Esophagus muscularis mucosa (tissue), 4 donors: ENCODE measurements at regions not wholly inside any gene's neighbourhood (a gene's known extent, or its start where the extent isn't known, plus 50 kb on each side); places are given as distances from the start of the nearest gene placed in this dataset.

ENCODE experiments used
- DNase-seq: peaks from one replicate; pipeline ENCODE4 v3.0.0-alpha.2; 2017; ENCODE audit errors: extremely low spot score
- H3K27ac ChIP-seq, 4 donors: fragments of 200-600 bp; sonication (generic); replicated peaks in 1 of 4; 1 replicate in 3 of 4; 2 replicates in 1 of 4; pipeline ENCODE4 v1.5.1; 2016 to 2019; ENCODE audit warnings: mild to moderate bottlenecking in 1 of 4
- H3K27me3 ChIP-seq, 4 donors: fragments of 200-600 bp; sonication (generic); one replicate each; pipeline versions ENCODE4 v1.5.1 to v1.6.0; 2016 to 2019
- H3K36me3 ChIP-seq, 4 donors: fragments of 200-600 bp; sonication (generic); one replicate each; pipeline ENCODE4 v1.5.1; 2016 to 2019
- H3K4me1 ChIP-seq, 4 donors: fragments of 200-600 bp; sonication (generic); one replicate each; pipeline ENCODE4 v1.5.1; 2016 to 2019
- H3K4me3 ChIP-seq, 4 donors: fragments of 200-600 bp; sonication (generic); 1 replicate in 2 of 4; 2 replicates in 2 of 4; pipeline ENCODE4 v1.5.1; 2016 to 2019; ENCODE audit warnings: mild to moderate bottlenecking in 4 of 4, moderate library complexity in 1 of 4
- H3K9me3 ChIP-seq, 4 donors: fragments of 200-600 bp; sonication (generic); 1 replicate in 3 of 4; 2 replicates in 1 of 4; pipeline ENCODE4 v1.5.1; 2016 to 2019
- EP300 ChIP-seq: sonication (generic); formaldehyde crosslinking; IDR thresholded peaks from one replicate; pipeline ENCODE4 v1.6.1; 2017; ENCODE audit warnings: antibody characterized with exemption
- POLR2A ChIP-seq: fragments of 450-650 bp; IDR thresholded peaks from one replicate; pipeline ENCODE4 v1.6.1; 2017; ENCODE audit warnings: antibody characterized with exemption, moderate library complexity, mild to moderate bottlenecking, low read depth
- POLR2AphosphoS5 ChIP-seq, 2 donors: sonication (generic); formaldehyde crosslinking; IDR thresholded peaks; one replicate each; pipeline ENCODE4 v1.6.1; 2017; ENCODE audit warnings: antibody characterized with exemption in 2 of 2
- WGBS: methylation state at CpG from one replicate; pipeline ENCODE4 v1.1.5; 2018; 5-methylcytosine and 5-hydroxymethylcytosine counted together
- intact Hi-C: fragments of 100-400 bp; cut with DNase I; formaldehyde crosslinking; loops from one replicate; pipeline ENCODE4 v1.15.1; 2023
- TF ChIP-seq, protein P1 (sequence below), 3 experiments: fragments of 200-600 bp in 2 of 3; fragments of 450-650 bp in 1 of 3; sonication (generic) in 2 of 3; IDR thresholded peaks; one replicate each; pipeline ENCODE4 v1.5.1; 2017 to 2019; ENCODE audit warnings: antibody characterized with exemption in 3 of 3, mild to moderate bottlenecking in 2 of 3, moderate library complexity in 1 of 3

- H3K27me3 ChIP-seq = no peaks in the 10 kb centered on the region
- no peak overlapping the region for H3K27ac ChIP-seq
- no peaks in the 10 kb centered on the region for H3K4me1 ChIP-seq
- no peaks in the 10 kb centered on the region for H3K9me3 ChIP-seq
- WGBS = 85% methylated on average over 2 of the region's 2 CpGs
- H3K4me3 ChIP-seq = no peak overlapping the region
- no peaks in the 10 kb centered on the region for H3K36me3 ChIP-seq
- DNase-seq = no peak
- intact Hi-C loops = no loop called here
- TF ChIP-seq POLR2AphosphoS5 (IDR thresholded peaks at IDR 0.05) = no peak
- no peak for TF ChIP-seq EP300
- no peak for TF ChIP-seq POLR2A
- TF ChIP-seq, protein P1, sequence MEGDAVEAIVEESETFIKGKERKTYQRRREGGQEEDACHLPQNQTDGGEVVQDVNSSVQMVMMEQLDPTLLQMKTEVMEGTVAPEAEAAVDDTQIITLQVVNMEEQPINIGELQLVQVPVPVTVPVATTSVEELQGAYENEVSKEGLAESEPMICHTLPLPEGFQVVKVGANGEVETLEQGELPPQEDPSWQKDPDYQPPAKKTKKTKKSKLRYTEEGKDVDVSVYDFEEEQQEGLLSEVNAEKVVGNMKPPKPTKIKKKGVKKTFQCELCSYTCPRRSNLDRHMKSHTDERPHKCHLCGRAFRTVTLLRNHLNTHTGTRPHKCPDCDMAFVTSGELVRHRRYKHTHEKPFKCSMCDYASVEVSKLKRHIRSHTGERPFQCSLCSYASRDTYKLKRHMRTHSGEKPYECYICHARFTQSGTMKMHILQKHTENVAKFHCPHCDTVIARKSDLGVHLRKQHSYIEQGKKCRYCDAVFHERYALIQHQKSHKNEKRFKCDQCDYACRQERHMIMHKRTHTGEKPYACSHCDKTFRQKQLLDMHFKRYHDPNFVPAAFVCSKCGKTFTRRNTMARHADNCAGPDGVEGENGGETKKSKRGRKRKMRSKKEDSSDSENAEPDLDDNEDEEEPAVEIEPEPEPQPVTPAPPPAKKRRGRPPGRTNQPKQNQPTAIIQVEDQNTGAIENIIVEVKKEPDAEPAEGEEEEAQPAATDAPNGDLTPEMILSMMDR (IDR thresholded peaks at IDR 0.05) = no peak
These were observed 2283.7 kb downstream of the NCAM2 start for GRCh38 chr21:23281917-23282316.

- Histone ChIP-seq H3K4me3 (no peak overlapping the region), H3K27ac (no peak overlapping the region), H3K9me3 (no peaks in the 10 kb centered on the region), H3K27me3 (no peaks in the 10 kb centered on the region), H3K4me1 (no peaks in the 10 kb centered on the region), H3K36me3 (no peaks in the 10 kb centered on the region)
- DNase-seq = no peak
- no peak for TF ChIP-seq POLR2AphosphoS5 (IDR thresholded peaks at IDR 0.05)
- no peak for TF ChIP-seq EP300
- TF ChIP-seq, protein P1 (IDR thresholded peaks at IDR 0.05) = no peak
- intact Hi-C loops = no loop called here
- 62% methylated on average over 1 of the region's 1 CpG for WGBS
These were observed 2251.6 kb downstream of the NCAM2 start for GRCh38 chr21:23249760-23250159.

- no peak overlapping the region for H3K27ac ChIP-seq
- H3K9me3 ChIP-seq = no peaks in the 10 kb centered on the region
- intact Hi-C loops = no loop called here
- 61% methylated on average over 2 of the region's 2 CpGs for WGBS
- TF ChIP-seq EP300 (no peak), POLR2A (no peak), POLR2AphosphoS5 (IDR thresholded peaks at IDR 0.05) (no peak)
- TF ChIP-seq, protein P1 (IDR thresholded peaks at IDR 0.05) = no peak
- H3K4me1 ChIP-seq = no peaks in the 10 kb centered on the region
- no peaks in the 10 kb centered on the region for H3K27me3 ChIP-seq
- H3K4me3 ChIP-seq = no peak overlapping the region
- H3K36me3 ChIP-seq = no peaks in the 10 kb centered on the region
- no peak for DNase-seq
These were observed 2249.1 kb downstream of the NCAM2 start for GRCh38 chr21:23247334-23247733.

DNA sequence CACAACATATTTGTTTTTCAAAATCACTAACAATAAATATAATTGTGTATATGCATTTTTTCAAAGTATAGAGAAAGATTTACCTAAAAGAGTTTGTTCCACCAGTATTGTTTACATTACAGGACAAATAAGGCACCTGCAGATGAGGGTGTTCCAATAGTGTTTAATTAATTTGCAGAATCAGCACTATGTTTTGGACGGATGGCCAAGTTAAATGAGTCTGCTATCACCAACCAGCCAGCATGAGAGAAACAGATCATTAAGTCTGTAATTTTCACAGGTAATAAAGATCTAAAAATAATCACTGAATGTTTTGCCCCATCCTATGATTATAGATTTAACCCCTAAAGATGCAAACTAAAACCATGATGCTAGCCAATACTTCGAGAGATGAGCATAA is 2247.0 kb downstream of the NCAM2 start:
- no peaks in the 10 kb centered on the region for H3K4me1 ChIP-seq
- H3K4me3 ChIP-seq = no peak overlapping the region
- intact Hi-C loops = no loop called here
- H3K27me3 ChIP-seq = no peaks in the 10 kb centered on the region
- no peaks in the 10 kb centered on the region for H3K9me3 ChIP-seq
- no peak overlapping the region for H3K27ac ChIP-seq
- H3K36me3 ChIP-seq = no peaks in the 10 kb centered on the region
- no peak for DNase-seq
- WGBS = 82% methylated on average over 2 of the region's 2 CpGs
- TF ChIP-seq, protein P1 (IDR thresholded peaks at IDR 0.05) = no peak
- TF ChIP-seq EP300 (no peak), POLR2A (no peak), POLR2AphosphoS5 (IDR thresholded peaks at IDR 0.05) (no peak)

DNA sequence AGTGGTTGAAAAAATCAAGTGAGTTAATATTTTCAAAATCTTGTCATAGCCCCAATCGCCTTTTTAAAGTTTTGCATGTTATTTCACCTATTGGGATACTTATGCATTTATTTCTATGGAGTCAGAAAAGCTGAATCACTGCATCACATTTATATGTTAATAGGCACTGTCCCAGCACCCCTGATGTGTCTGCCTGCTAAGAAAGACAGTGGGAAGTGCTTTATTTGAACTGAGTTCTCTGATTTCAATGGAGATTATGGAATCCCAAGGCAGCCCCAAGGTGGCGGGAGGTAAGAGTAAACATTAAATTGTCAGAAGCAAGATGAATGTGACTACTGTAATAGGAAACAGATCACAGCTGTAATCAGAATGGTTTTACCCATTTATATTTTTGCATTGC is 2225.7 kb downstream of the NCAM2 start:
- intact Hi-C loops = no loop called here
- Histone ChIP-seq H3K27ac (no peak overlapping the region), H3K27me3 (no peaks in the 10 kb centered on the region), H3K4me1 (no peaks in the 10 kb centered on the region), H3K9me3 (no peaks in the 10 kb centered on the region), H3K36me3 (no peaks in the 10 kb centered on the region), H3K4me3 (no peak overlapping the region)
- DNase-seq = no peak
- TF ChIP-seq POLR2A = no peak
- TF ChIP-seq EP300 = no peak
- TF ChIP-seq POLR2AphosphoS5 (IDR thresholded peaks at IDR 0.05) = no peak
- TF ChIP-seq, protein P1 (IDR thresholded peaks at IDR 0.05) = no peak
- WGBS = 73% methylated on average over 2 of the region's 2 CpGs
